Neural cell (in vitro differentiated cells): ENCODE measurements at regions not wholly inside any gene's neighbourhood (a gene's known extent, or its start where the extent isn't known, plus 50 kb on each side); places are given as distances from the start of the nearest gene placed in this dataset.

Source experiments
- H2AFZ ChIP-seq: fragments of 200-600, 300-800 bp; sonication (generic), shearing (Covaris generic); 2 replicates; pipeline ENCODE4 v1.6.0; 2014; ENCODE audit warnings: low read depth, mild to moderate bottlenecking, antibody characterized with exemption, low read length, moderate library complexity
- H3F3A ChIP-seq: fragments of 200-600 bp; shearing (Covaris generic); 2 replicates; pipeline ENCODE4 v1.6.1; 2016; ENCODE audit warnings: mild to moderate bottlenecking, moderate library complexity, mixed read lengths, antibody characterized with exemption, low read length; ENCODE audit not compliant: insufficient read depth, poor library complexity, severe bottlenecking
- H3K27ac ChIP-seq: fragments of 200-600, 300-800 bp; sonication (generic), shearing (Covaris generic); 2 replicates; pipeline ENCODE4 v1.5.1; 2014; ENCODE audit warnings: mild to moderate bottlenecking, low read length, moderate library complexity
- H3K27me3 ChIP-seq: fragments of 300-800, 200-600 bp; sonication (generic), shearing (Covaris generic); 2 replicates; pipeline ENCODE4 v1.6.0; 2014; ENCODE audit warnings: mild to moderate bottlenecking, low read depth, low read length, moderate library complexity; ENCODE audit not compliant: insufficient read depth
- H3K36me3 ChIP-seq: fragments of 300-800, 200-600 bp; sonication (generic), shearing (Covaris generic); 2 replicates; pipeline ENCODE4 v1.5.1; 2014; ENCODE audit warnings: mild to moderate bottlenecking, antibody characterized with exemption, low read length, moderate library complexity; ENCODE audit not compliant: insufficient read depth
- H3K4me2 ChIP-seq: fragments of 300-800, 200-600 bp; sonication (generic), shearing (Covaris generic); 2 replicates; pipeline ENCODE4 v1.6.0; 2014; ENCODE audit warnings: mild to moderate bottlenecking, low read length
- H3K4me3 ChIP-seq: fragments of 300-800, 200-600 bp; sonication (generic), shearing (Covaris generic); 2 replicates; pipeline ENCODE4 v1.5.1; 2014; ENCODE audit warnings: mild to moderate bottlenecking, low read length, moderate library complexity
- H3K79me2 ChIP-seq: fragments of 200-600 bp; shearing (Covaris generic); replicated peaks from 2 replicates; pipeline ENCODE4 v1.6.0; 2014; ENCODE audit warnings: mild to moderate bottlenecking, low read length, moderate library complexity; ENCODE audit not compliant: insufficient read depth
- H3K9ac ChIP-seq: fragments of 300-800, 200-600 bp; sonication (generic), shearing (Covaris generic); 2 replicates; pipeline ENCODE4 v1.6.1; 2016; ENCODE audit warnings: mild to moderate bottlenecking, low read length, mixed read lengths
- H3K9me2 ChIP-seq: fragments of 200-600 bp; shearing (Covaris generic); 2 replicates; pipeline ENCODE4 v1.6.1; 2016; ENCODE audit warnings: mild to moderate bottlenecking, low read length, mixed read lengths; ENCODE audit not compliant: insufficient read depth
- H3K9me3 ChIP-seq: fragments of 200-600, 300-800 bp; sonication (generic), shearing (Covaris generic); 2 replicates; pipeline ENCODE4 v1.6.1; 2016; ENCODE audit warnings: mild to moderate bottlenecking, mixed run types, low read length, moderate library complexity, mixed read lengths
- H4K20me1 ChIP-seq: fragments of 200-600 bp; shearing (Covaris generic); 2 replicates; pipeline ENCODE4 v1.6.1; 2016; ENCODE audit warnings: mild to moderate bottlenecking, mixed run types; ENCODE audit not compliant: insufficient read depth
- EP300 ChIP-seq: fragments of 450-650 bp; conservative IDR thresholded peaks from 2 replicates; pipeline ENCODE4 v1.6.1; 2014; ENCODE audit warnings: antibody characterized with exemption, mild to moderate bottlenecking, moderate library complexity; ENCODE audit not compliant: poor library complexity, severe bottlenecking
- EZH2 ChIP-seq: fragments of 200-600, 300-800 bp; shearing (Covaris generic), sonication (generic); IDR thresholded peaks from 2 replicates; pipeline ENCODE4 v1.6.1; 2014; ENCODE audit warnings: antibody characterized with exemption, low read length, borderline replicate concordance, mild to moderate bottlenecking; ENCODE audit not compliant: insufficient read depth, poor library complexity, severe bottlenecking
- MXI1 ChIP-seq: fragments of 450-650 bp; conservative IDR thresholded peaks from 2 replicates; pipeline ENCODE4 v1.6.1; 2014; ENCODE audit warnings: antibody characterized with exemption, mild to moderate bottlenecking; ENCODE audit not compliant: poor library complexity, severe bottlenecking
- POLR2AphosphoS5 ChIP-seq: IDR thresholded peaks from 2 replicates; pipeline ENCODE4 v1.6.1; 2012
- RAD21 ChIP-seq: fragments of 450-650 bp; conservative IDR thresholded peaks from 2 replicates; pipeline ENCODE4 v1.6.1; 2014; ENCODE audit warnings: antibody characterized with exemption, mild to moderate bottlenecking, moderate library complexity
- SMC3 ChIP-seq: fragments of 450-650 bp; conservative IDR thresholded peaks from 2 replicates; pipeline ENCODE4 v1.6.1; 2014; ENCODE audit warnings: antibody characterized with exemption, mild to moderate bottlenecking, moderate library complexity; ENCODE audit not compliant: poor library complexity
- TAF1 ChIP-seq: IDR thresholded peaks from 2 replicates; pipeline ENCODE4 v1.6.1; 2012; ENCODE audit warnings: low read depth
- TF ChIP-seq, protein P1 (sequence below): IDR thresholded peaks from 2 replicates; pipeline ENCODE4 v1.6.1; 2012; ENCODE audit warnings: borderline replicate concordance
- TF ChIP-seq, protein P2 (sequence below): fragments of 450-650 bp; IDR thresholded peaks from 2 replicates; pipeline ENCODE4 v1.5.1; 2014; ENCODE audit warnings: antibody characterized with exemption, mild to moderate bottlenecking, moderate library complexity; ENCODE audit not compliant: poor library complexity, severe bottlenecking

GRCh38 chr3:23019596-23020300, 183.4 kb upstream of the UBE2E2 start:
- Histone ChIP-seq H3K27me3 (no peaks in the 10 kb centered on the region), H3K9ac (no peak overlapping the region), H2AFZ (no peak overlapping the region), H3K27ac (no peak overlapping the region), H3F3A (no peaks in the 10 kb centered on the region), H3K4me2 (no peak overlapping the region), H3K4me3 (no peak overlapping the region), H3K9me3 (no peaks in the 10 kb centered on the region), H4K20me1 (no peaks in the 10 kb centered on the region), H3K79me2 (no peaks in the 10 kb centered on the region), H3K36me3 (no peaks in the 10 kb centered on the region), H3K9me2 (no peaks in the 10 kb centered on the region)
- no peak for TF ChIP-seq RAD21
- no peak for TF ChIP-seq SMC3
- TF ChIP-seq, protein P1, sequence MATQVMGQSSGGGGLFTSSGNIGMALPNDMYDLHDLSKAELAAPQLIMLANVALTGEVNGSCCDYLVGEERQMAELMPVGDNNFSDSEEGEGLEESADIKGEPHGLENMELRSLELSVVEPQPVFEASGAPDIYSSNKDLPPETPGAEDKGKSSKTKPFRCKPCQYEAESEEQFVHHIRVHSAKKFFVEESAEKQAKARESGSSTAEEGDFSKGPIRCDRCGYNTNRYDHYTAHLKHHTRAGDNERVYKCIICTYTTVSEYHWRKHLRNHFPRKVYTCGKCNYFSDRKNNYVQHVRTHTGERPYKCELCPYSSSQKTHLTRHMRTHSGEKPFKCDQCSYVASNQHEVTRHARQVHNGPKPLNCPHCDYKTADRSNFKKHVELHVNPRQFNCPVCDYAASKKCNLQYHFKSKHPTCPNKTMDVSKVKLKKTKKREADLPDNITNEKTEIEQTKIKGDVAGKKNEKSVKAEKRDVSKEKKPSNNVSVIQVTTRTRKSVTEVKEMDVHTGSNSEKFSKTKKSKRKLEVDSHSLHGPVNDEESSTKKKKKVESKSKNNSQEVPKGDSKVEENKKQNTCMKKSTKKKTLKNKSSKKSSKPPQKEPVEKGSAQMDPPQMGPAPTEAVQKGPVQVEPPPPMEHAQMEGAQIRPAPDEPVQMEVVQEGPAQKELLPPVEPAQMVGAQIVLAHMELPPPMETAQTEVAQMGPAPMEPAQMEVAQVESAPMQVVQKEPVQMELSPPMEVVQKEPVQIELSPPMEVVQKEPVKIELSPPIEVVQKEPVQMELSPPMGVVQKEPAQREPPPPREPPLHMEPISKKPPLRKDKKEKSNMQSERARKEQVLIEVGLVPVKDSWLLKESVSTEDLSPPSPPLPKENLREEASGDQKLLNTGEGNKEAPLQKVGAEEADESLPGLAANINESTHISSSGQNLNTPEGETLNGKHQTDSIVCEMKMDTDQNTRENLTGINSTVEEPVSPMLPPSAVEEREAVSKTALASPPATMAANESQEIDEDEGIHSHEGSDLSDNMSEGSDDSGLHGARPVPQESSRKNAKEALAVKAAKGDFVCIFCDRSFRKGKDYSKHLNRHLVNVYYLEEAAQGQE: no peak
- TF ChIP-seq MXI1: no peak
- TF ChIP-seq EP300: no peak
- TF ChIP-seq EZH2: no peak
- TF ChIP-seq, protein P2, sequence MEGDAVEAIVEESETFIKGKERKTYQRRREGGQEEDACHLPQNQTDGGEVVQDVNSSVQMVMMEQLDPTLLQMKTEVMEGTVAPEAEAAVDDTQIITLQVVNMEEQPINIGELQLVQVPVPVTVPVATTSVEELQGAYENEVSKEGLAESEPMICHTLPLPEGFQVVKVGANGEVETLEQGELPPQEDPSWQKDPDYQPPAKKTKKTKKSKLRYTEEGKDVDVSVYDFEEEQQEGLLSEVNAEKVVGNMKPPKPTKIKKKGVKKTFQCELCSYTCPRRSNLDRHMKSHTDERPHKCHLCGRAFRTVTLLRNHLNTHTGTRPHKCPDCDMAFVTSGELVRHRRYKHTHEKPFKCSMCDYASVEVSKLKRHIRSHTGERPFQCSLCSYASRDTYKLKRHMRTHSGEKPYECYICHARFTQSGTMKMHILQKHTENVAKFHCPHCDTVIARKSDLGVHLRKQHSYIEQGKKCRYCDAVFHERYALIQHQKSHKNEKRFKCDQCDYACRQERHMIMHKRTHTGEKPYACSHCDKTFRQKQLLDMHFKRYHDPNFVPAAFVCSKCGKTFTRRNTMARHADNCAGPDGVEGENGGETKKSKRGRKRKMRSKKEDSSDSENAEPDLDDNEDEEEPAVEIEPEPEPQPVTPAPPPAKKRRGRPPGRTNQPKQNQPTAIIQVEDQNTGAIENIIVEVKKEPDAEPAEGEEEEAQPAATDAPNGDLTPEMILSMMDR: no peak
- no peak for TF ChIP-seq POLR2AphosphoS5
- TF ChIP-seq TAF1: no peak

GRCh38 chr3:23028294-23028693, 174.8 kb upstream of the UBE2E2 start:
- no peak overlapping the region for H3K4me3 ChIP-seq
- no peak overlapping the region for H3K4me2 ChIP-seq
- H4K20me1 ChIP-seq: no peaks in the 10 kb centered on the region

More at GRCh38 chr3:23028294-23028693, 174.8 kb upstream of the UBE2E2 start:
- Histone ChIP-seq H3K9ac (no peak overlapping the region), H3K27ac (no peak overlapping the region), H3K9me3 (no peaks in the 10 kb centered on the region), H3K9me2 (no peaks in the 10 kb centered on the region), H2AFZ (no peak overlapping the region), H3K36me3 (no peaks in the 10 kb centered on the region), H3F3A (no peaks in the 10 kb centered on the region), H3K79me2 (no peaks in the 10 kb centered on the region), H3K27me3 (no peaks in the 10 kb centered on the region)
- TF ChIP-seq POLR2AphosphoS5: no peak
- TF ChIP-seq, protein P2: no peak
- TF ChIP-seq, protein P1: no peak
